ENCODE measurements at regions not wholly inside any gene's neighbourhood (a gene's known extent, or its start where the extent isn't known, plus 50 kb on each side); places are given as distances from the start of the nearest gene placed in this dataset.

DNA sequence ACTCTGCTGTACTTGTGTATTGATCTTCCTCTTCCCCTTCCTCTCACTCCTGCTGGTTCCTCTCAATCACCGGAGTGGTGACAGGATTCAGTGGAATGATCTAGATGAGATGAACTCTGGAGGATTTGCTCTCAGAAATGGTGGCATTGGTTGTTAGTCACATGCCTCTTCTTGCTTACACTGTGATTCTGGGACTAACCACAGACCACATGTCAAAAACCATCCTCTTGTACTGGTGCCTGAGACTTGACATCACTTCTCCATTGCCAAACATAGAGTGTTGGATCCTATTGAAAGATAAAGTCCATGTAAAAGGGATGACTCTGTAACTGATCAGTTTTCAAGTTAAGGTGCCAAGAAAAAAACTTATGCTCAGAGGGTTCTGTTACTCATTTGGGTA lies 506.5 kb downstream of the DMAC1 start:
- peaks cover 3% of the 10 kb centered on the region for H3K27me3 Mint-ChIP-seq (ENCODE audit: low read depth)
- DNase-seq (ENCODE audit: low read depth, low spot score): no peak
- no peak overlapping the region for H3K27ac Mint-ChIP-seq (ENCODE audit: unreplicated experiment)
- peaks cover 4% of the 10 kb centered on the region for H3K4me1 Mint-ChIP-seq
- TF ChIP-seq, protein P1, sequence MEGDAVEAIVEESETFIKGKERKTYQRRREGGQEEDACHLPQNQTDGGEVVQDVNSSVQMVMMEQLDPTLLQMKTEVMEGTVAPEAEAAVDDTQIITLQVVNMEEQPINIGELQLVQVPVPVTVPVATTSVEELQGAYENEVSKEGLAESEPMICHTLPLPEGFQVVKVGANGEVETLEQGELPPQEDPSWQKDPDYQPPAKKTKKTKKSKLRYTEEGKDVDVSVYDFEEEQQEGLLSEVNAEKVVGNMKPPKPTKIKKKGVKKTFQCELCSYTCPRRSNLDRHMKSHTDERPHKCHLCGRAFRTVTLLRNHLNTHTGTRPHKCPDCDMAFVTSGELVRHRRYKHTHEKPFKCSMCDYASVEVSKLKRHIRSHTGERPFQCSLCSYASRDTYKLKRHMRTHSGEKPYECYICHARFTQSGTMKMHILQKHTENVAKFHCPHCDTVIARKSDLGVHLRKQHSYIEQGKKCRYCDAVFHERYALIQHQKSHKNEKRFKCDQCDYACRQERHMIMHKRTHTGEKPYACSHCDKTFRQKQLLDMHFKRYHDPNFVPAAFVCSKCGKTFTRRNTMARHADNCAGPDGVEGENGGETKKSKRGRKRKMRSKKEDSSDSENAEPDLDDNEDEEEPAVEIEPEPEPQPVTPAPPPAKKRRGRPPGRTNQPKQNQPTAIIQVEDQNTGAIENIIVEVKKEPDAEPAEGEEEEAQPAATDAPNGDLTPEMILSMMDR (conservative IDR thresholded peaks at IDR 0.05): no peak
- H3K9me3 Mint-ChIP-seq: peaks cover 2% of the 10 kb centered on the region
- H3K36me3 Mint-ChIP-seq (ENCODE audit: low read depth): no peaks in the 10 kb centered on the region
- no peak overlapping the region for H3K4me3 Mint-ChIP-seq

DNA sequence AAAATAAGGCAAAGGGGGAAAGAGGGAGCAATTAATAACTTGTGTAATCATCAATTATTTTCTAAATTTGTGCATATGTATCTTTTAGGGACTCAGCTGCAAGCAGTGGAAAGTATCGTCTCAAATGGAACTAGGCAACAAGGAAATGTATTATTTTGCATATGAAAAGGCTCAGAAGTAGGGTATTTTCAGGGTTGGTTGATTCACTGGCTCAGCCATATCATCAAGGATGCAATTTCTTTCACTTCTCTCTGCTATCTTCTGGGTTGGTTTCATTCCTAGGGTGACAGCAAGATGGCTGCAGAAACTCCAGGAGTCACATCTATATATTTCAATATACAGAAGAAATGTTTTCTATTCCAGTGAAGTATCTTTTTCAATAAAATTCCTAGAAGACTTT lies 509.8 kb downstream of the DMAC1 start:
- Mint-ChIP-seq H3K4me1 (no peaks in the 10 kb centered on the region), H3K4me3 (no peak overlapping the region), H3K9me3 (no peaks in the 10 kb centered on the region), H3K36me3 (ENCODE audit: low read depth) (no peaks in the 10 kb centered on the region), H3K27me3 (ENCODE audit: low read depth) (peaks cover 7% of the 10 kb centered on the region), H3K27ac (ENCODE audit: unreplicated experiment) (no peak overlapping the region)
- DNase-seq (ENCODE audit: low read depth, low spot score): no peak
- TF ChIP-seq, protein P1 (conservative IDR thresholded peaks at IDR 0.05): no peak

DNA sequence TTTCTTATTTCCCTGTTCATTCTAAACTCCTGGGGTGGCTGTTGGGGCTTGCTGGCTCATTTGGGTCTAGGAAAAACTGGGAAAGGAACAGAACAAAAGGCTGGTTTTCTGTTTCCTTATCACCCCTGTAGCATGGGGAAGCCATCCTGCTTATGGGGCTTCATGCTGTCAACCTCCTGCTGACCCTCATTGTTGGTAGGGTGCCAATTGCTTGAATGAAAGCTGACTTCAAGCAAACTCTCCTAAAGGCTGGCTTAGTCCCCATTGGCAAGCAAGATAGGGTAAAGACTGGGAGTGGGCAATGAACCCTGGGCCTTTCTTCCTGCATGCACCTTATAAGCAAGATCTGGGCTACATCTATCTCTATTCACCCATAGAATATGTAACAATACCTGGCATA lies 511.6 kb downstream of the DMAC1 start:
- TF ChIP-seq, protein P1 (conservative IDR thresholded peaks at IDR 0.05): no peak
- DNase-seq (ENCODE audit: low read depth, low spot score): no peak
- H3K36me3 Mint-ChIP-seq (ENCODE audit: low read depth): no peaks in the 10 kb centered on the region
- no peaks in the 10 kb centered on the region for H3K4me1 Mint-ChIP-seq
- H3K27ac Mint-ChIP-seq (ENCODE audit: unreplicated experiment): no peak overlapping the region
- H3K27me3 Mint-ChIP-seq (ENCODE audit: low read depth): peaks cover 4% of the 10 kb centered on the region
- H3K9me3 Mint-ChIP-seq: no peaks in the 10 kb centered on the region
- H3K4me3 Mint-ChIP-seq: no peak overlapping the region

DNA sequence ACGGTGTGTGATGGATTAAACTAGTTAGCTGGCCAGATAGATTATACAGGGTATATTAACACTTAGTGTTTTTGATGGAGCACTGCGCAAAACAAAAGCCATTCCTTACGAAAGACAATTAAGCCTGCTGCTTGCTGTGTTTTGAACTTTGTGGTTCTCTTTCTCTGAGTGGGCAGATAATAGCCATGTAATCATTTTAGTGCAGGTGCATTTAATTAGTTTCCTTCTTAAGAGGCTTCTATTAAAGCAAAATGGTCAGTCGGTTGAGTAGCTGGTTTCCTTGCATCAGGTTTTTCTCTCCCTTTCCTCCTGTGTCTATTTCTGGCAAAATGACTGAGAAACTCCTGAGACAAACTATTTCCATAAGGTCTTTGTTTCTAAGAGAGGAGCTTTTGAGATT lies 512.5 kb downstream of the DMAC1 start:
- H3K4me1 Mint-ChIP-seq: no peaks in the 10 kb centered on the region
- H3K9me3 Mint-ChIP-seq: peaks cover 4% of the 10 kb centered on the region
- peaks cover 4% of the 10 kb centered on the region for H3K27me3 Mint-ChIP-seq (ENCODE audit: low read depth)
- H3K4me3 Mint-ChIP-seq: no peak overlapping the region
- H3K27ac Mint-ChIP-seq (ENCODE audit: unreplicated experiment): no peak overlapping the region
- H3K36me3 Mint-ChIP-seq (ENCODE audit: low read depth): peaks cover 3% of the 10 kb centered on the region
- TF ChIP-seq, protein P1 (conservative IDR thresholded peaks at IDR 0.05): no peak
- no peak for DNase-seq (ENCODE audit: low read depth, low spot score)

DNA sequence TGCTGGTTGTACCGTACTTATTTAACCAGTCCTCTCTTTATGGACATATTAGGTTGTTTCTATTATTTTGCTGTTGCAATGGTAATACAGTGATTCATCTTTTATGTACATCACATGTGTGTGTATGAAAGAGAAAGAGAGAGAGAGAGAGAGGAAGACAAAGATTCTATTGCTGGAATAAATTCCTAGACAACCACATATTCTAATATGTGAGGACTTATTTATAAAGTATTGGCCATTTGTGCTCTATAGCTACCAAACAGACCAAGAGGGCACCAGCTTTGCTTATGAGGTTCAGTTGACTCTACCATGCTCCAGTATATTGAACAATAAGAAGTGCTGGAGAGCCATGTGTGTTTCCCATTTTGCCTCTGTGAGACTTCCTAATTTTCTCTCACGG lies 513.5 kb downstream of the DMAC1 start:
- no peak for DNase-seq (ENCODE audit: low read depth, low spot score)
- H3K27me3 Mint-ChIP-seq (ENCODE audit: low read depth): peaks cover 4% of the 10 kb centered on the region
- H3K9me3 Mint-ChIP-seq: peaks cover 9% of the 10 kb centered on the region
- H3K4me1 Mint-ChIP-seq: no peaks in the 10 kb centered on the region
- no peak overlapping the region for H3K4me3 Mint-ChIP-seq
- TF ChIP-seq, protein P1 (conservative IDR thresholded peaks at IDR 0.05): no peak
- peaks cover 9% of the 10 kb centered on the region for H3K36me3 Mint-ChIP-seq (ENCODE audit: low read depth)
- H3K27ac Mint-ChIP-seq (ENCODE audit: unreplicated experiment): no peak overlapping the region

DNA sequence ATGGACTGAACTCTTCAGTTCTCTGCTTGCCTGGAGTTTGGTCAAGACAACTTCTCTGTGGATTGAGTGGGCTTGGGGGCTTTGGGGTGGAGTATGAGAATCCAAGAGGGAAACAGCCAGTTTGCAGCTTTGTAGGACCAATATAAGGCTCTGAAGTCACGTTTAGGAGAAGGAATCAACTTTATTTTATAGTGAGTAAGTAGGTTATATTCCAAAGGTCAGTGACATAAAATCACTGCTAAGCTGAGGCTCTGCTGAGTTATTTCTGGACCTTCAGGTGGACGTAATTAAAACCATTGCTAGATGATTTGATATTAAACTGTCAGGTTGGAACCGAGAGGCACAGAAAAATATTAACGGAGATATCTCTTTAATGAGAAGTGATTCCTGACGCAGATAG lies 514.4 kb downstream of the DMAC1 start:
- H3K4me1 Mint-ChIP-seq: no peaks in the 10 kb centered on the region
- H3K9me3 Mint-ChIP-seq: peaks cover 16% of the 10 kb centered on the region
- TF ChIP-seq, protein P1 (conservative IDR thresholded peaks at IDR 0.05): no peak
- no peak overlapping the region for H3K4me3 Mint-ChIP-seq
- peaks cover 17% of the 10 kb centered on the region for H3K36me3 Mint-ChIP-seq (ENCODE audit: low read depth)
- no peak for DNase-seq (ENCODE audit: low read depth, low spot score)
- no peak overlapping the region for H3K27ac Mint-ChIP-seq (ENCODE audit: unreplicated experiment)
- H3K27me3 Mint-ChIP-seq (ENCODE audit: low read depth): peaks cover 4% of the 10 kb centered on the region
